HEK293 (cell line): ENCODE measurements at regions not wholly inside any gene's neighbourhood (a gene's known extent, or its start where the extent isn't known, plus 50 kb on each side); places are given as distances from the start of the nearest gene placed in this dataset.

Source experiments
- ATF2 ChIP-seq: fragments of 450-650 bp; formaldehyde crosslinking; IDR thresholded peaks from 2 replicates; pipeline ENCODE4 v1.5.1; 2016; ENCODE audit warnings: missing biosample characterization, missing genetic modification characterization, low read depth
- CTCF ChIP-seq: fragments of 450-650 bp; formaldehyde crosslinking; IDR thresholded peaks from 2 replicates; pipeline ENCODE4 v1.5.1; 2016; ENCODE audit warnings: missing biosample characterization, missing genetic modification characterization
- MYNN ChIP-seq: fragments of 450-650 bp; formaldehyde crosslinking; IDR thresholded peaks from 2 replicates; pipeline ENCODE4 v1.5.1; 2016; ENCODE audit warnings: missing biosample characterization, missing genetic modification characterization, borderline replicate concordance
- ZSCAN30 ChIP-seq: fragments of 450-650 bp; IDR thresholded peaks from 2 replicates; pipeline ENCODE4 v1.5.1; 2018; ENCODE audit warnings: missing biosample characterization, mild to moderate bottlenecking, missing genetic modification characterization, moderate library complexity

GRCh38 chr4:160836431-160836830 lies 1327.4 kb downstream of the FSTL5 start:
- no peak for TF ChIP-seq CTCF (tag by site-specific recombination)
- no peak for TF ChIP-seq ATF2 (tag by site-specific recombination)
- TF ChIP-seq MYNN (tag by site-specific recombination): no peak
- TF ChIP-seq ZSCAN30 (tag by site-specific recombination): no peak
